HEK293 (cell line): ENCODE measurements at regions not wholly inside any gene's neighbourhood (a gene's known extent, or its start where the extent isn't known, plus 50 kb on each side); places are given as distances from the start of the nearest gene placed in this dataset.

Experiments
- CTCF ChIA-PET: fragments of 350-600 bp; formaldehyde crosslinking; extraction: SDS; loops from one replicate; lab custom pipeline; 2021; ENCODE audit warnings: antibody characterized with exemption; lab: Yijun Ruan, JAX
- POLR2A ChIA-PET: fragments of 300-600 bp; formaldehyde crosslinking; extraction: SDS; loops from one replicate; lab custom pipeline; 2020; ENCODE audit warnings: antibody characterized with exemption, inconsistent platforms; lab: Yijun Ruan, JAX
- H3K27ac ChIP-seq: fragments of 200-500 bp; sonication (Bioruptor generic); 2 replicates; pipeline ENCODE4 v1.5.1; 2014; ENCODE audit warnings: low read depth, low read length, control low read depth, inconsistent platforms; ENCODE audit errors: extremely low read depth
- H3K36me3 ChIP-seq, 2 experiments: fragments of 200-500 bp in 1 of 2; sonication (Bioruptor generic) in 1 of 2; 1 replicate in 1 of 2; 2 replicates in 1 of 2; pipeline ENCODE4 v1.5.1; 2014 to 2017; ENCODE audit warnings: inconsistent platforms in 2 of 2, low read length in 2 of 2; ENCODE audit not compliant: control insufficient read depth in 2 of 2, insufficient read depth in 1 of 2
- H3K4me1 ChIP-seq: fragments of 200-500 bp; sonication (Bioruptor generic); 2 replicates; pipeline ENCODE4 v1.5.1; 2014; ENCODE audit warnings: mild to moderate bottlenecking, low read length, inconsistent platforms; ENCODE audit not compliant: control insufficient read depth, insufficient read depth
- H3K4me3 ChIP-seq: 2 replicates; pipeline ENCODE4 v1.5.1; 2011; ENCODE audit warnings: low read depth, mild to moderate bottlenecking, control low read depth, low read length, moderate library complexity
- H3K9me3 ChIP-seq: fragments of 200-500 bp; sonication (Bioruptor generic); 2 replicates; pipeline ENCODE4 v1.5.1; 2014; ENCODE audit warnings: low read depth, low read length, inconsistent platforms; ENCODE audit not compliant: control insufficient read depth, insufficient read depth
- BCL11A ChIP-seq: fragments of 450-650 bp; formaldehyde crosslinking; IDR thresholded peaks from 2 replicates; pipeline ENCODE4 v1.5.1; 2016; ENCODE audit warnings: low read depth, missing biosample characterization, missing genetic modification characterization
- TCF7L2 ChIP-seq: IDR thresholded peaks from 2 replicates; pipeline ENCODE4 v1.6.1; 2011; ENCODE audit warnings: low read depth, mild to moderate bottlenecking, inconsistent platforms, low read length, moderate library complexity, borderline replicate concordance
- TRIM28 ChIP-seq: IDR thresholded peaks from 2 replicates; pipeline ENCODE4 v1.6.1; 2011; ENCODE audit warnings: low read length, control low read depth, borderline replicate concordance
- YY2 ChIP-seq: fragments of 450-650 bp; formaldehyde crosslinking; IDR thresholded peaks from 2 replicates; pipeline ENCODE4 v1.5.1; 2016; ENCODE audit warnings: missing biosample characterization, missing genetic modification characterization
- ZBTB44 ChIP-seq: fragments of 450-650 bp; IDR thresholded peaks from 2 replicates; pipeline ENCODE4 v1.5.1; 2018; ENCODE audit warnings: missing biosample characterization, mild to moderate bottlenecking, missing genetic modification characterization
- ZIC2 ChIP-seq: fragments of 450-650 bp; formaldehyde crosslinking; IDR thresholded peaks from 2 replicates; pipeline ENCODE4 v1.5.1; 2016; ENCODE audit warnings: missing biosample characterization, missing genetic modification characterization
- ZNF112 ChIP-seq: fragments of 450-650 bp; formaldehyde crosslinking; IDR thresholded peaks from 2 replicates; pipeline ENCODE4 v1.5.0; 2017; ENCODE audit warnings: missing biosample characterization, missing genetic modification characterization
- ZNF133 ChIP-seq: fragments of 450-650 bp; formaldehyde crosslinking; IDR thresholded peaks from 2 replicates; pipeline ENCODE4 v1.5.1; 2016; ENCODE audit warnings: missing biosample characterization, missing genetic modification characterization
- ZNF2 ChIP-seq: fragments of 450-650 bp; formaldehyde crosslinking; IDR thresholded peaks from 2 replicates; pipeline ENCODE4 v1.5.1; 2016; ENCODE audit warnings: missing biosample characterization, missing genetic modification characterization
- ZNF23 ChIP-seq: fragments of 450-650 bp; formaldehyde crosslinking; IDR thresholded peaks from 2 replicates; pipeline ENCODE4 v1.5.1; 2016; ENCODE audit warnings: missing biosample characterization, missing genetic modification characterization, borderline replicate concordance
- ZNF248 ChIP-seq: fragments of 450-650 bp; formaldehyde crosslinking; IDR thresholded peaks from 2 replicates; pipeline ENCODE4 v1.5.1; 2017; ENCODE audit warnings: missing biosample characterization, missing genetic modification characterization
- ZNF362 ChIP-seq: fragments of 450-650 bp; formaldehyde crosslinking; IDR thresholded peaks from 2 replicates; pipeline ENCODE4 v1.5.1; 2016; ENCODE audit warnings: missing biosample characterization, missing genetic modification characterization
- ZNF394 ChIP-seq: fragments of 450-650 bp; formaldehyde crosslinking; IDR thresholded peaks from 2 replicates; pipeline ENCODE4 v1.5.1; 2016; ENCODE audit warnings: missing biosample characterization, missing genetic modification characterization, mild to moderate bottlenecking, moderate library complexity, borderline replicate concordance
- ZNF416 ChIP-seq: fragments of 450-650 bp; formaldehyde crosslinking; IDR thresholded peaks from 2 replicates; pipeline ENCODE4 v1.5.1; 2016; ENCODE audit warnings: missing biosample characterization, missing genetic modification characterization
- ZNF521 ChIP-seq: fragments of 450-650 bp; formaldehyde crosslinking; IDR thresholded peaks from 2 replicates; pipeline ENCODE4 v1.5.1; 2017; ENCODE audit warnings: missing biosample characterization, mild to moderate bottlenecking, missing genetic modification characterization
- ZNF548 ChIP-seq: fragments of 450-650 bp; formaldehyde crosslinking; IDR thresholded peaks from 2 replicates; pipeline ENCODE4 v1.5.1; 2016; ENCODE audit warnings: missing biosample characterization, missing genetic modification characterization
- ZNF560 ChIP-seq: fragments of 450-650 bp; formaldehyde crosslinking; IDR thresholded peaks from 2 replicates; pipeline ENCODE4 v1.5.1; 2017; ENCODE audit warnings: missing biosample characterization, missing genetic modification characterization, borderline replicate concordance
- ZNF585B ChIP-seq: fragments of 450-650 bp; formaldehyde crosslinking; IDR thresholded peaks from 2 replicates; pipeline ENCODE4 v1.5.1; 2016; ENCODE audit warnings: missing biosample characterization, missing genetic modification characterization
- ZNF610 ChIP-seq: fragments of 450-650 bp; formaldehyde crosslinking; IDR thresholded peaks from 2 replicates; pipeline ENCODE4 v1.5.1; 2016; ENCODE audit warnings: missing biosample characterization, missing genetic modification characterization, borderline replicate concordance
- ZNF621 ChIP-seq: fragments of 450-650 bp; formaldehyde crosslinking; IDR thresholded peaks from 2 replicates; pipeline ENCODE4 v1.5.1; 2017; ENCODE audit warnings: missing biosample characterization, missing genetic modification characterization
- ZNF658 ChIP-seq: fragments of 450-650 bp; formaldehyde crosslinking; IDR thresholded peaks from 2 replicates; pipeline ENCODE4; 2016; ENCODE audit warnings: missing biosample characterization, missing genetic modification characterization
- ZXDB ChIP-seq: fragments of 450-650 bp; formaldehyde crosslinking; IDR thresholded peaks from 2 replicates; pipeline ENCODE4 v1.5.1; 2016; ENCODE audit warnings: missing biosample characterization, missing genetic modification characterization
- TF ChIP-seq, protein P1 (sequence below): fragments of 450-650 bp; formaldehyde crosslinking; IDR thresholded peaks from 2 replicates; pipeline ENCODE4 v1.5.1; 2017; ENCODE audit warnings: missing biosample characterization, missing genetic modification characterization
- TF ChIP-seq, protein P2 (sequence below): fragments of 450-650 bp; formaldehyde crosslinking; IDR thresholded peaks from 2 replicates; pipeline ENCODE4 v1.5.1; 2016; ENCODE audit warnings: missing biosample characterization, missing genetic modification characterization

DNA sequence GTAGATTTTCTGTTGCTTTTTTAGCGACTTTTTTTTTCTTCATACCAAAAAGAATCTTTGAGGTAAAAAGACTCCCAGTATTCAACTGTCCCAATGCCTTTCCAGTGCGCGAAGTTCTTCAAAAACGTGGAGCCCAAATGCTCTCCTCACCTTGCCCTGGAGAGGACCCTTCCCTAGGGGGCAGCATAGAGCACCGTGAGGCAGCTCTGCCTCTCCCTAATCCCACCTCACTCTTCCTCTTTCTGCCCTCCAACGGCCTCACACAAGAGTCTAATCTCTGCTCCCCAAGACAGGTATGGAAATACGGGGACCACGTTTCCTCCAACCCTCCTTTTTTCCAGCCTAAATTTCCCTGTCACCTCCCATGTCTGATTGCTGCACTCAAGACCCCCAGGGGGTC is 117.5 kb upstream of the ALX4 start:
- ChIA-PET POLR2A (no interaction called here), CTCF (interaction anchor here (0.6 to 2.4 kb wide), 8 partner anchors 9 to 266 kb away, joined by 3 to 17 read pairs (median 4); no protein-coding TSS in a partner anchor)
- Histone ChIP-seq H3K4me1 (no peaks in the 10 kb centered on the region), H3K27ac (no peak overlapping the region), H3K36me3 (no peaks in the 10 kb centered on the region), H3K4me3 (no peak overlapping the region), H3K9me3 (no peaks in the 10 kb centered on the region)
- TF ChIP-seq ZNF394 (tag by site-specific recombination) (no peak), ZNF610 (tag by site-specific recombination) (no peak), ZNF621 (tag by site-specific recombination) (no peak), ZNF548 (tag by site-specific recombination) (no peak), ZNF416 (tag by site-specific recombination) (no peak), YY2 (tag by site-specific recombination) (no peak), ZNF658 (tag by site-specific recombination) (no peak), ZNF585B (tag by site-specific recombination) (no peak)

DNA sequence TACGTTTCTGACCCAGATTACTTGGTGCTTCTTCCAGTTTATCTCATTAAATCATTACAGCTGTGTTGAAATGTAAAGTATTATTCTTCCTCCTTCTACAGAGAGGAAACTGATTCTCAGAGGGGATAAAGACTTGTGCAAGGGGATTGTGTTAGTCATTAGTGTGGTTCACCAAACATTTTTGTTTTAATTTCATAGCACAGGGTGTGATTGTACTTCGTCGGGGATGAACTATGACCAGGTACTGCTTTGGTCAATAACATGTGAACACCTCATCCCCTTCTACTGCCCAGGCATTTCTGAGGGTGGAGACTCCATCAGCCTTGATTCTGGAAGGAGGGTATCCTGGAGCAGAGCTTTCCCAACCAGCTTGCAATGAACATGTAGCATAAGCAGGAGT is 120.2 kb upstream of the ALX4 start:
- no peaks in the 10 kb centered on the region for H3K4me1 ChIP-seq
- TF ChIP-seq, protein P1, sequence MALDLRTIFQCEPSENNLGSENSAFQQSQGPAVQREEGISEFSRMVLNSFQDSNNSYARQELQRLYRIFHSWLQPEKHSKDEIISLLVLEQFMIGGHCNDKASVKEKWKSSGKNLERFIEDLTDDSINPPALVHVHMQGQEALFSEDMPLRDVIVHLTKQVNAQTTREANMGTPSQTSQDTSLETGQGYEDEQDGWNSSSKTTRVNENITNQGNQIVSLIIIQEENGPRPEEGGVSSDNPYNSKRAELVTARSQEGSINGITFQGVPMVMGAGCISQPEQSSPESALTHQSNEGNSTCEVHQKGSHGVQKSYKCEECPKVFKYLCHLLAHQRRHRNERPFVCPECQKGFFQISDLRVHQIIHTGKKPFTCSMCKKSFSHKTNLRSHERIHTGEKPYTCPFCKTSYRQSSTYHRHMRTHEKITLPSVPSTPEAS (tag by site-specific recombination), result no peak
- TF ChIP-seq, protein P2, sequence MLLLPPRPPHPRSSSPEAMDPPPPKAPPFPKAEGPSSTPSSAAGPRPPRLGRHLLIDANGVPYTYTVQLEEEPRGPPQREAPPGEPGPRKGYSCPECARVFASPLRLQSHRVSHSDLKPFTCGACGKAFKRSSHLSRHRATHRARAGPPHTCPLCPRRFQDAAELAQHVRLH (tag by site-specific recombination), result no peak
- TF ChIP-seq ZNF248, result no peak
- TF ChIP-seq ZNF2 (tag by site-specific recombination), result no peak
- TF ChIP-seq ZIC2 (tag by site-specific recombination), result no peak
- TF ChIP-seq ZNF362 (tag by site-specific recombination), result no peak
- TF ChIP-seq ZBTB44 (tag by site-specific recombination), result no peak
- no peak for TF ChIP-seq ZNF112
- TF ChIP-seq TCF7L2, result no peak
- no peak for TF ChIP-seq ZNF23 (tag by site-specific recombination)
- TF ChIP-seq ZXDB (tag by site-specific recombination), result no peak
- no peak for TF ChIP-seq TRIM28
- no peak for TF ChIP-seq ZNF560 (tag by site-specific recombination)
- TF ChIP-seq BCL11A (tag by site-specific recombination), result no peak
- no peak for TF ChIP-seq ZNF133 (tag by site-specific recombination)
- TF ChIP-seq ZNF548 (tag by site-specific recombination), result no peak
- TF ChIP-seq ZNF521 (tag by site-specific recombination), result no peak
- TF ChIP-seq, all 188 proteins: peak for 0
- no peak overlapping the region for H3K27ac ChIP-seq
- CTCF ChIA-PET, result interaction anchor here (0.7 kb wide), 1 partner anchor 93 kb away, joined by 4 read pairs; no protein-coding TSS in a partner anchor
- no peak overlapping the region for H3K4me3 ChIP-seq
- no peaks in the 10 kb centered on the region for H3K36me3 ChIP-seq
- POLR2A ChIA-PET, result no interaction called here
- H3K9me3 ChIP-seq, result no peaks in the 10 kb centered on the region
